CD1c-positive myeloid dendritic cell (primary cell): ENCODE measurements at regions not wholly inside any gene's neighbourhood (a gene's known extent, or its start where the extent isn't known, plus 50 kb on each side); places are given as distances from the start of the nearest gene placed in this dataset.

ENCODE experiments used
- DNase-seq: peaks from one replicate; pipeline ENCODE4 v3.0.0-alpha.2; 2016; ENCODE audit errors: extremely low spot score

DNA sequence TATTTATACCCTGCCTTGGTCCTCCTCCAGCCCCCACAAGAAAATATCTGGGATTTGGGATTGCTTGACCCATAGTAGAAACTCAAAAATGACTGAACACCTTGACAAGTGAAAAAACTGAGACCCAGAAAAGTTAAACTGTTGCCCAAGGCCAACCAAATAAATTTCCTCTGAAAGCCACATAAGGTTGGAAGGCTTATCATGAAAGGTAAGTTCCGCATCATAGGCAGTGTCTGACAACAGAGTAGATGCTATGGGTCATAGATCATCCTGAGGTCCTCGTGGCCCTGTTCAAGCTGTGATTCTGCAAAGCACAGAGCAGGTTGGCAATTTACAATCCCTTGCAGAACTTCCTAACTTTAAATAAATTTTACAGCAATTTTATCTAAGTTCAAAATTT lies 140.8 kb upstream of the TSC22D2 start:
- DNase-seq: no peak

GRCh38 chr3:150265305-150265704 lies 142.8 kb upstream of the TSC22D2 start:
- DNase-seq: no peak

DNA sequence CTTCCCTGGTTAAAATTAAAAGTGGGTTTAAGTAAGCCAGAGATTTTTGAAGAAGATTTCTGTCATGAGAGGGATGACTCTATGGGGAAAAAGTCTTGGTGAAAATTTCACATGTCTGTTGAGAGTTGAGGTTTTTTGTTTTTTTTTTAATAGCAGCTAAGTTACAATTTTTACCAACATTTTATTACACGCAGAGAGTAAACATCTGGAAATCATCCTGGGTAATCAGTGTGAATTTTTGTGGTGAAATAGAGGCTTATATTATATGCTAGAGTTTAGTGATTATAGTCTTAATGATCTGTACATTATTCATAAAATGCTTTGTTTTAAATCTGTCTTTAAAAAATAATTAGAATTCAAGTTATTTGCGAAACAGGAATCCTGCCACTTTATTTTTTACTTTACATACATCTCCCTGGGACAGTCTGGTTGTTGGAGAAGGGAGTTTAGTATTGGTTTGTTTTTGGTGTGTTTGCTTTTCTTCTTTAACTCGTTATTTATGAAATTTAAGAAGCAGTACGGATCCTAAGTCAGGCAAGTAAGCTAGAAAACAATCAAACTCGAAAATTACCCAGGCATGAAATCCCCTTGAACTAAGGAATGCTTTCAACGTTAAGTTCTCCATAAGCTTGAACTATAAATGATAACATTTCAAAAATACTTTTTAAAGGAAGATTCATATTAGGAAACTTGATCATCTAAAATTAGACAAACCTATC lies 143.4 kb upstream of the TSC22D2 start:
- DNase-seq: no peak

DNA sequence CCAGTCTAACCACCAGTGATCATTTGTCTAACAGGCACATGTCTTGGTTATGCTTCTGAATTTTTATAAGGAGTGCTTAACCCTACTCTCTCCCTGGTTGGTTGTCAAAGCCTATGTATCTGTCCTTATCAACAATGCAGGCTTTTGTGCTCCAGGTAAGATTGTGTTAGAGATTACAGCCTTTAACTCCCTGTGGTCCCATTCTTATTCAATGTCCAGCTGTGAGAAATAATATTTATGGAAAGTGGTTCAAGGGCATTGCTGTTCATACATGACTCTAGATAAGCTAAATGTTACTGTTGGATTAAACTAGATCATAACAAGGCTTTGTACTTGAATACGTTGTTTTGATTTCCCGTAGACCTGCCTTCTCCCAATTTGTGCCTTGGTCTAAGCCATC lies 146.1 kb upstream of the TSC22D2 start:
- DNase-seq: no peak

DNA sequence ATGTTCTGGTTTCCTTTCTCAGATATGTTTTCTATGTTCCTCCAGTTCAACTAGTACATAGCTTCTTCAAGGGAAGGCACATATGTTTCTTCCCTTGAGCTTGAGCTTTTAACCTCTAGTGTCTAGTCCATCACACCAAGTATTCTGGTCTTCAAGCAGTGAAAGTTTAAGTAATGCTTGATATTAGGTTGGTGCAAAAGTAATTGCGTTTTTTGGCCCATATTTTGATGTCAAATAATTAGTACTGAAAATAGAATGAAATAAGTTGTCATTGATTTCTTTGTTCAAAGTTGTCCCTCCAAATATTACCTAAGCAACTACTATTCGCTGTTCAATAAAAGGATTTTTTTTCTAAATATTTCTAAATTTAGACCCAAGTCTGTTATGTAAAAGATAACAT lies 146.7 kb upstream of the TSC22D2 start:
- no peak for DNase-seq

- no peak for DNase-seq
Measured at GRCh38 chr3:150260398-150260710, 147.7 kb upstream of the TSC22D2 start.

DNA sequence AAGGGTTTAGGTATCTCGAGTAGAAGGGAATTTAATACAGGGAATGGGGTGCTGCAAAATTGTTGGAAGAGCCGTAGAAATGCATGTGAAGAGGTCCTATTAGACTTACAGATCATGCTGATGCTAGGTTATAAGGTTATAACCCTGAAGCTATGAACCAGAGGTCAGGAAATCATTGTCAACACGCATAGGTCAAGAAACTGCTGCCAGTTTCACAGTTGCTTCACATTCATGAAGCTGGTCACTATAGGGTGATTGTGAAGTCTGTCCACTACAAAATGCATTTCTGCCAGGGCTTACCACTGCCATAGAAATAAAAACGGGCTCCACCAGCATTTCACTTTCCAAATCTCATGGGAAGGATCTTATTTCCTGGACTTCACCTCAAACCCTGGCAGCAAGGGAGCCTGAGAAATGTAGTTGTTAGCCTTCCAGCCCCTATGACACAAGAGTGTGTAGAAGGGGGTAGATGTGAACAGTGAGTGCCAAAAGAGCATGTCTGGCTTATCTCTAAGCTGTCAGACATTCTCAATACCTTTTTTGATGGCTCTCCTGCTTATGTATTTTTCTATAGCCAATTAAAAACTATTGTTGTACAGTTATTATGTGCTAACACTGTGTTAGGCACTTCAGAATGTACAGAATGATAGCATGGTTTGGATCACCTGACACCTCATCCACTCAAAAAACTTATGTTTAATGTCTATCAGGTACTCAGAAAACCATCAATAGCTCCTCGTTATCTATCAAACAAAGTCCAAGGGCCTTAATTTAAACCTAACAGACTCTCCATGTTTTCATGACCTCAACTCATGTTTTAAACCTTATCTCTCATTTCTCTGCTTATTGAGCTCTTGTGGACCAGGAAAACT lies 148.3 kb upstream of the TSC22D2 start:
- DNase-seq: no peak

DNA sequence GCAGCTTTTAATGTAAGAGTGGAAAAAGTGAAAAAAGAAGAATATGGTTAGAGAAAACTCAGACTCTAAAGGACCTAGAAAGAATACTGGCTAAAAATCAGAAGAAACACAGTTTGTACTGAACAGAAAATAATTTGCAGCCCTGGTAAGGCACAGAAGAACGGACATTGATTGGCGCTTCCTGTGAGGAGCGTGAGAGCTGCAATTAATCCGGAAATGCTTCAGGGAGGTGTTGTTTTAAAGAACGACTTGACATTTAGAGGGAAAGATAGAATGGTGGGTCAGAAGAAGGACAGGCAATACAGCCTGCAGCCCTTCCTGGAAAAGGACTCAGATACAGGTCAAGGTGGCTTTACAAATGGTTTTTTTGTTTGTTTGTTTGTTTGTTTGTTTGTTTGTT lies 151.3 kb upstream of the TSC22D2 start:
- DNase-seq: no peak

GRCh38 chr3:150256318-150256717 lies 151.8 kb upstream of the TSC22D2 start:
- DNase-seq: no peak

GRCh38 chr3:150255826-150256225 lies 152.3 kb upstream of the TSC22D2 start:
- DNase-seq: no peak

DNA sequence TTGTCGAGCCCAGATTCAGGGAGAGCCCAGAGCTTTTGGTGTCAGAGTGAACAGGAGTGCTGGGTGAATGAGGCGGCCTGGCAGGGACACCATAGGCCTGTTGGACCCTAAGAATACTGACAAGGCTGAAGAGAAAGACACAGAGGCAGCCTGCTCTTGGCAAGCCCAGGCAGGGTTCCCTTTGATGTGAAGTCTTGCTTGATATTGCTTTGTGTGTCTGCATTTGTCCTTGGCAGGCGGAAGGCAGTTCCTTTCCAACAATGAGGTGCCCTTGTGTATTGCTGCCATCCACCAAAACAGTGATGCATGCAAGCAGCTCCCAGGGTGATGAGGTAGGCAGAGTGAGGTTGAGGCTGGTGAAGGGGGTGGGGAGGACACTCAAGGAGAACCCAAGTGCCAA lies 152.7 kb upstream of the TSC22D2 start:
- DNase-seq: no peak

DNA sequence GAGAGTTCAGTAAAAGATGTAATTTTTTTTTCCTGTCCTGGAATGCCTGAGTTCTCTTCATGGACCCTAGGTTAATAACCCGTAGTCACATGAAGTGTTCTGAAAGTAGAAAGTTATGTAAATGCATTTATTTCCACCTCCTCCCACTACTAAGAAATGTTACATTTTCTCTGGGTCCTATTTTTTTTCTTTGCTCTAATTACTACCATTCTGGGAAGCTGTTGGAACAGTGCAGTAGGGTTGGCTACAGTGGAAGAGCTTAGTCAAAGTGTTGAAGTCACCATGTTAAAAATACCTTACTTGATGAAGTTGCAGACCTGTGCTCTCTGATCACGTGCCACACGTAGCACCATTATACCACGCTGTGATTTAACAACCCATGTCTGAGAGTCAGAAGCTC lies 153.8 kb upstream of the TSC22D2 start:
- DNase-seq: no peak

GRCh38 chr3:150253622-150254021 lies 154.5 kb upstream of the TSC22D2 start:
- no peak for DNase-seq

GRCh38 chr3:150252462-150252861 lies 155.6 kb upstream of the TSC22D2 start:
- DNase-seq: no peak

- no peak for DNase-seq
Measured at GRCh38 chr3:150251187-150252062, 156.7 kb upstream of the TSC22D2 start.

GRCh38 chr3:150249779-150250470 lies 158.2 kb upstream of the TSC22D2 start:
- DNase-seq: no peak

DNA sequence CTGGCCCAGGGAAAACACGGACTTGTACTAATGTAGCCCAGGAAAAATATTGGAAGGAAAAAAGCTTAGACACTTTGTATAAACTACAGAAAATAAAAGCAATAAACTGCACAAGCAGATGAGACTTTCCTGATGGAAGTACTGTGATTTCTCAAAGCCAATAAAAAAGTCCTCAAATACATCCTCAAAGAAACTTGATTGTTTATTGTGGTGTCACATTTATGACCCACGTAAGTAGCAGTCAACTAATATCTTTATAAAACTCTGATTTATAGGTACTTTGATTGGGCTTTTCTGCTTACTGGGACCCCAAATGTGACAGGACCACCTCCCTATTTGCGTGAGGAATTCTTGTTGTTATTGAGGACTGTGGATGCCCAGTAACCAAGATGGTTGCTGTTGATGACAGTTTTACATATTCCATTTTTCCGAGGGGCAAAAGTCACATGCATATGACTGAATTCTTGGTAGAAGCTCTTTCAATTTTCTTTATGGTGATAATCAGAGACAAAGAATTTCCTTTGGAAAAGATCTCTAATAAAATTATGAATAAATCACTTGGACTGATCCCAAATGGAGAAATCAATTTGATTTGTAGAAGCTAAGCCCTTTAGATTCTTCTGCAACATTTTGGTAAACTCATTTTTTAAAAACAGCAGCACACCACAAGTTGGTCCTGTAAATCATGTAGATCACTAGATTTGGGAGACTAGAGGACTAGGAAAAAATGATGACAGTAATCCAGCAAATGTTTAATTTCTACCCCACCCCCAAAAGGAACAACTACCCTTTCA lies 159.0 kb upstream of the TSC22D2 start:
- DNase-seq: no peak

DNA sequence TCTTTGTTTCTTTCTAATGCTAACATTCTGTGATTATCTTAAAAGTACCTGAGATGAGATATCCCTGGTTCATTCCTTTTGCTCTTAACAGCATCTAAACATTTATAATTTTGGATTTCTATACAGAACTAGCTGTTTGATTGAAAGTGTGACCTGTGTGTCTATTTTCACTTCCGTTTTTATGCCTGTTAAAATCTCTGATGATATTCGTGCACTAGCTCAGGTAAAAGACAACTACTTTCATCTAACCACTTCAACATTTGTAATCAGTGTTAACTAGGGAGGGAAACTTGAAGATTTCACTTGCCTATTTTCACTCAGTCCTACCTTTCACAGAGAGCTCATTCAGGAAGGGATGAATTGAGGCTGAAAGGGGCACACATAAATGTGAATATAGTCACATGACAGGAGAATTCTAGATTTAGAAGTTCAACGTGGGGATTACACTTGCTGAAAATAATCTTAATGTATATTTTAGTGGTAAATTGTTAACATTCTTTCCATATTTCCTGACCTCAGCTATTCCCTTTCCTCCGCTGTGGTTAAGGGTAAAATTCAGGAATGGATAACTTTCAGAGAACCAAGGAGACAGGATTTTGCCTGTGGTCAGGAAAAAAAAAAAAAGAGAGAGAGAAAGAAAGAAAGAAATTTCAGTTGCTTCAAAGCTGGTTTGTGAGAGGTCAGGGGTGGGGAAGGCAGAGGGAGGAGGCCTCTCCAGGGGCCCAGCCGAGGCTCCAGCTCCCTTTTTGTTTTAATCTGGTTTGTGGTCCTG lies 159.8 kb upstream of the TSC22D2 start:
- no peak for DNase-seq

DNA sequence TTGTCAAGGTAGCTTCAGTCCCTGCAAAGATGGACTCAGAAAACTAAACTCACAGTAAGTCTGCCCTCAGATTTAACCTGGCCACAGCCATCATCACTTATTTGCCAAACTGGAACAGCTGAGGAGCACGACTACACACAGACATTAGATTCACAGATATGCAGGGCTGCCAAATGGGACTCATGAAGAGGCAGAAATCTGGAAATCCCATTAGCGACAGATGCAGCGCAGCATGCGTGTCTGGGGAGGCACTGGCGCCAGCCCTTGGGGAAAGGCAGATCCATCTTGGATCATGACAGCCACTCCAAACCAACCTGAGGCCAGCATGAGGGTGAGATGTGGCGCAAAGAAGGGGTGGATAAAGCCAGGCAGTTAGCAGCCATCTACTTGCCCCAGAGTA lies 160.7 kb upstream of the TSC22D2 start:
- DNase-seq: no peak

DNA sequence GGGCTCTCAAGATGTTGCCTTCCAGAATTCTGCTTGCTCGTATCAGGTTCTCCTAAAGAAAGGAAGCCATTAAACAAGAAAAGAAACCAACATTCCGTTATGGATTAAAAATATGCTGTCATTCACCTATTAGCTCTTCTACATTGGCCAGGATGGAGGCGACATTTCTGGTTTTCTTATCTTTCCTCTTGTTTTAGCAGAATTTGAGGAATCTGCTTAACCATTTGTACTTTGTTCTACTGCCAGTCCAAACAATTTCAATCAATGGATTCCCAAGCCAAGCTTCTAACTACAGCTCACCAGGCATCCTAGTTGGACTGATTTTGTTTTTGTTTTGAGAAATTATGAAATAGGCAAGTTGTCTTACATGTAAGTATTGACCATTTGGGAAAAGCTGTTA lies 164.6 kb upstream of the TSC22D2 start:
- DNase-seq: no peak
